ENCODE measurements at regions not wholly inside any gene's neighbourhood (a gene's known extent, or its start where the extent isn't known, plus 50 kb on each side); places are given as distances from the start of the nearest gene placed in this dataset.

GRCh38 chr13:100917011-100917410, 242.4 kb upstream of the TMTC4 start:
- no peak for DNase-seq (ENCODE audit: low read depth in 1 of 2, low spot score in 1 of 2)
- Histone ChIP-seq H3K27me3 (ENCODE audit: insufficient read depth, poor library complexity, severe bottlenecking) (no peaks in the 10 kb centered on the region), H3K4me3 (replicated peaks; ENCODE audit: insufficient read depth, low read length) (no peak overlapping the region), H3K27ac (replicated peaks) (no peak overlapping the region)
- TF ChIP-seq POLR2AphosphoS5 (IDR thresholded peaks at IDR 0.05; ENCODE audit: low read depth), result no peak
- no peak for TF ChIP-seq REST (IDR thresholded peaks at IDR 0.05; ENCODE audit: insufficient replicate concordance, low read depth)
- no peak for TF ChIP-seq CTCF (IDR thresholded peaks at IDR 0.05; ENCODE audit: insufficient read depth, low read length)
- TF ChIP-seq SPI1 (IDR thresholded peaks at IDR 0.05; ENCODE audit: borderline replicate concordance, low read depth), result no peak
- no peak for TF ChIP-seq GABPA (IDR thresholded peaks at IDR 0.05; ENCODE audit: low read depth)

GRCh38 chr13:100913143-100913542, 238.5 kb upstream of the TMTC4 start:
- no peak overlapping the region for H3K27ac ChIP-seq (replicated peaks)
- H3K27me3 ChIP-seq (ENCODE audit: insufficient read depth, poor library complexity, severe bottlenecking), result no peaks in the 10 kb centered on the region
- no peak for DNase-seq (ENCODE audit: low read depth in 1 of 2, low spot score in 1 of 2)
- TF ChIP-seq GABPA (IDR thresholded peaks at IDR 0.05; ENCODE audit: low read depth), result no peak
- no peak overlapping the region for H3K4me3 ChIP-seq (replicated peaks; ENCODE audit: insufficient read depth, low read length)

GRCh38 chr13:100904293-100904976, 229.8 kb upstream of the TMTC4 start:
- no peak overlapping the region for H3K4me3 ChIP-seq (replicated peaks; ENCODE audit: insufficient read depth, low read length)
- DNase-seq (ENCODE audit: low read depth in 1 of 2, low spot score in 1 of 2), result no peak
- TF ChIP-seq POLR2AphosphoS5 (IDR thresholded peaks at IDR 0.05; ENCODE audit: low read depth), result no peak
- no peak for TF ChIP-seq GABPA (IDR thresholded peaks at IDR 0.05; ENCODE audit: low read depth)
- TF ChIP-seq CTCF (IDR thresholded peaks at IDR 0.05; ENCODE audit: insufficient read depth, low read length), result no peak
- TF ChIP-seq REST (IDR thresholded peaks at IDR 0.05; ENCODE audit: insufficient replicate concordance, low read depth), result no peak
- TF ChIP-seq SPI1 (IDR thresholded peaks at IDR 0.05; ENCODE audit: borderline replicate concordance, low read depth), result no peak
- H3K27ac ChIP-seq (replicated peaks), result no peak overlapping the region
- peaks cover 4% of the 10 kb centered on the region for H3K27me3 ChIP-seq (ENCODE audit: insufficient read depth, poor library complexity, severe bottlenecking)

GRCh38 chr13:100899720-100900316, 225.2 kb upstream of the TMTC4 start:
- DNase-seq (ENCODE audit: low read depth in 1 of 2, low spot score in 1 of 2), result no peak
- Histone ChIP-seq H3K4me3 (replicated peaks; ENCODE audit: insufficient read depth, low read length) (no peak overlapping the region), H3K27me3 (ENCODE audit: insufficient read depth, poor library complexity, severe bottlenecking) (peaks cover 4% of the 10 kb centered on the region), H3K27ac (replicated peaks) (no peak overlapping the region)
- TF ChIP-seq SPI1 (IDR thresholded peaks at IDR 0.05; ENCODE audit: borderline replicate concordance, low read depth) (no peak), GABPA (IDR thresholded peaks at IDR 0.05; ENCODE audit: low read depth) (no peak), CTCF (IDR thresholded peaks at IDR 0.05; ENCODE audit: insufficient read depth, low read length) (no peak), POLR2AphosphoS5 (IDR thresholded peaks at IDR 0.05; ENCODE audit: low read depth) (no peak), REST (IDR thresholded peaks at IDR 0.05; ENCODE audit: insufficient replicate concordance, low read depth) (no peak)
